GM18520 (cell line): ENCODE measurements at regions not wholly inside any gene's neighbourhood (a gene's known extent, or its start where the extent isn't known, plus 50 kb on each side); places are given as distances from the start of the nearest gene placed in this dataset.
A peak's percentile ranks its signal among the peaks of the same experiment; 100 is the strongest.

Experiments used
- ATAC-seq: cut with Tn5 transposase; IDR thresholded peaks from one replicate; pipeline ENCODE4 v1.9.1; 2021; ENCODE audit not compliant: unreplicated experiment

DNA sequence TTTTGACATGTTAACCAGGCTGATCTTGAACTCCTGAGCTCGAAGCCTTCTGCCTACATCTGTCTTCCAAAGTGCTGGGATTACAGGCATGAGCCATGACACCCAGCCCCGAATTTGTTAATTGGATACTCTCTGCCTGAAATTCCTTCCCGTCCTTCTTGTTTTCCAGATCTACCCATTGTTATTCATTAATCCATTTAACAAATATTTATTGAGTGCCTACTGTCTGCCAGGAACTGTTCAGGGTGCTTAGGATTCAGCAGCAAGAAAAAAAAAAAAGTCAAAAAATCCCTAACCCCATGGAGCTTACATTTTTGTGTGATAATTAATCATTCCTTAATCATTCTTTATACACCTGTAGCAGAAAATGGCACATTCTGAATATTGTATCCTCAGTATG lies 206.8 kb upstream of the FOXD3 start:
- ATAC-seq = no peak

DNA sequence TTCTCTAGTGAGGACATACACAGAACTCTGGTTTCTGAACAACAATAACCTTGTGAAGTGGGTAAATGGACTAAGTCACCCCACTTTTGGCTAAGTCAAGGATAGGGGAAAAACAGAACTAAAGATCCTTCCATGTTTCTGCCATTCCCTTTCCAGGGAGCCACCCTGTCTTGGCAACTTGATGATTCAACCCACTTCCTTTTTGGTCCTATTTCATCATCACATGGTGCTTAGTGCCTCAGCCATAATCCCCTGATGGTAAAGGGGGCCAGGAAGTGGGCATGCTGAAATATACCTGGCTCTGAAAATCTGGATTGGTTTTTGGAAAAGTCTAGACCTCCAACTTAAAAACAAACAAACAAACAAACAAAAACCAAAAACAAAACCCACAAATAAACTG lies 206.4 kb upstream of the FOXD3 start:
- ATAC-seq = no peak

DNA sequence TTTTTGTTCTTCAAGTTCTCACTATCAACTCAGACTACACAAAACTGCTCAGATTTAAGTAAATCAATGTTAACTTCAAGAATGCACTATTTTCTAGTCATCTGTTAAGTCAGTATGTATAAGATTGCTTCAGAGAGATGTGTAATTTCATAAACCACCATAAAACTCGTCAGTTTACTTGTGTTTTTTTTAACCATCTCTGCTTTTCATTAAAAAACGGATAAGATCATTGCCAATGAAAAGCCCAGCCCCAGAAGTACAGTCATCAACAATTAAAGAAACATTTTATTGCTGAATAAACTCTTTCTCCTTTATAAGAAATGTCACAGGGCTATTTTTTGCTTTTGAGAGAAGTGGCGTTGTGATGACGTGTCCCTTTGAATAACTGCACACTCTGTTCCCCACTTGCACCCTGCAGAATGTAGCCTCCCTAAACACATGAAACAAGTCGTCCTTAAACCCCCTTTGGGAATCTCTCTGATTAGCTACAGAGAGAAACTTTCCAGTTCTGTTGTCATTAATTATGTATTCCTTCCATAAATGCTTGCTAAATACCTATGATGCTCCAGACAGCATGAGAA lies 202.7 kb upstream of the FOXD3 start:
- no peak for ATAC-seq

DNA sequence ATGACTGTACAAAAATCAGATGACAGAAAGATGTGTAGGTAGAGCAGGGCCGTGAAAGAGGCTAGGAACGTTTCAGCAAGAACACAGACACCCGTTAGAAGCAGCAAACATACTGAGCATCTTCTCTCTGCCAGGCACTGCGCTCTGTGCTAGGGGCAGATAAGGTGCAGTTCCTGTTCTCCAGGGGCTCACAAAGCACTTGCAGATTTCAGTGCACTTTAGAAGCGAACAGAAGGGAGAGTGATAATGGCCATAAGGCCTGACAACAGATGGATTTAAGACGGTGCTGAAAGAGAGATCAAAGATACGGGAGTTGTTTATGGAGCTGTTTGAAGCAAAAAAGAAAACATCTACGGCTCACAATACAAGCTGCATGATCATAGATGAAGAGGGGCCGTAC lies 200.3 kb upstream of the FOXD3 start:
- no peak for ATAC-seq

DNA sequence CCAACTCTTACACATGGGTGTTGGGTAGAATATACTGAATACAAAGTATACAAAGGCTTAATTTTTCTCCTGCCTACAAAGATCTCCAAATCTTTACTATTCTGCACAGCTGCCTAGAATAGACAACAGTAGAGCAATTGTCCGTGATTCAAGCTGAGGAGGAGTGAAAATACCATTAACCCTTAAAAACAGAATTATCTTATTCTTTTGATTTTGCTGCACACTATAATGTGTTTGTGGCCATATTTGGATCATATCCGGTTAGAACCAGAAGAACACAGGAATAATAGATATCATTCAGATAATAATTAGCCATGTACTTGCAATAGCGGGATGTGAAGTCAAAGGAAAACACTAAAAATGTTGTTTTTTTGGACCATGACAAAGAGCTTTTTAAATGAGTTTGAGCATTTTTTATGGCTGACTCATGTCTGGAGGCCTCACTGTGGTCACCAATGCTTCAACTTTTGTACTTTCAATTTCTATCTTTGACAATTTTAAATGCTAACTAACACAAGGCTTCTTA lies 197.6 kb upstream of the FOXD3 start:
- ATAC-seq = peak; percentile 83

DNA sequence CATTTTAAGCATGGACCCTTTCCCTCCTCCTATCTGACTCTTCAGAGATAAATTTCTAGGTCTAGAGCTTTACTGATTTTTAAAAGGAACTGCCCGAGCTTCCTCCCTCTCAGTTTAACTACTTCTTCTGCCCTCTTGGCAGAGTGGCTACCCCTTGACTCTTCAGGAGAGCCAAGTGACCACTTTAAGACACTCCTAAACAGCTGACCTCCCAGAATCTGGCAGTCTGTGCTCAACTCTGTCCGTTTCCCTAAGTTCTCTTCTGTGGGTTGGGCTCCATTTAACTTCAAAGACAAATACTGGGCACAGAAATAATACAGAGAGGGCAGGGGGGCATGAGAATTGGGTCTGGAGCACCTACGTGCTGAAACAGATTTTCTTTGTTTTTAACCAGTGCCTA lies 196.3 kb upstream of the FOXD3 start:
- no peak for ATAC-seq

DNA sequence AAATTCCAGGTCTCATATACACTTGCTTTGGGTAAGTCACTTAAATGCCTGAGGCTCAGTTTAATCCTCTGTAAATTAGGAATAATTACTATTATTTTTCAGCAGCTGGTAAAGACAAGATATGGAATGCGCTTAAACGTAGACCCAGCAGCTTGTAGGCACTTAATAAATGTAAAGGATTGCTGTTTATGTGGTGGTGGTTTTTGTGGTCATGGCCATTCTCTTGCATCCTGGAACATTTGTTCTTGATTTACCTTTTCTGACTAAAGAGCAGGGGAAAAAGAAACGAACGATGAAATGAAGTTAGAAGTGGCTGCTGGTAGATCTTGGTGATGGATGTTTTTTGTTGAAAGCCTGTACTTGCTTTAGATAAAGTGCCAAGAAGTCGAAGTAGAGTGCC lies 195.0 kb upstream of the FOXD3 start:
- ATAC-seq = no peak

DNA sequence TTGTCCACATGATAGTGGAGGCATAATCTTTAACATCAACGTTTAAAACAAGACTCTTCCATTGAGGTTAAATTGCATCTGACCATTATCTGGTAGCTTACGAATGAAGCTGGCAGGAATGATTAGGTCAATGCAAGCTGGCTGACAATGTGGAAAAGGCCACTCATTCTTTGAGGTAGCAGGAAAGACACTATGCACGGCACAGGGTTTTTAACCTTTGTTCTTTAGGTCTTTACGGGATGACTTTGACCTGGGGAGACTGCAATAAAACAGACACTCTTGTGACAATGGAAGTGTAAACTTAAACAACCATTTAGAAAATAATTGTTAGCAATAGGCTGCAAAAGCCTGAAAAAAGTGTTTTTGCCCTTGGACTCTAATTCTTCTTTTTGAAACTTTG lies 193.8 kb upstream of the FOXD3 start:
- no peak for ATAC-seq

DNA sequence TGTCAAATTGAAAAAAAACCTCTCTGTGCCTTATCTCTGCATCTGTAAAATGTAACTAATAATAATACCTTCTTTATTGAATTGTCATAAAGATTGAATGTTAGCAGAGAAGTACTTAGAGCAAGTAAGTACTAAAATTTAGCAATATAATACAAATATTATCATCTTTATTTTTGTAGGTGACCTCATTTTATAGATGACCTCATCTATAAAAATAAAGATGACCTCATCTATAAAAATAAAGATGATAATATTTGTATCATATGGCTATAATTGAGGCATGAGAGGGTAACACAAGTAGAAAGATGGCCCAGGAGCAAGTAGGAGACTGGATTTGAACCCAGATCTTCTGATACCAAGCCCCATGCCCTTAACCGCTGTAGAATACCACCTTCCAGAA lies 193.2 kb upstream of the FOXD3 start:
- ATAC-seq = no peak

DNA sequence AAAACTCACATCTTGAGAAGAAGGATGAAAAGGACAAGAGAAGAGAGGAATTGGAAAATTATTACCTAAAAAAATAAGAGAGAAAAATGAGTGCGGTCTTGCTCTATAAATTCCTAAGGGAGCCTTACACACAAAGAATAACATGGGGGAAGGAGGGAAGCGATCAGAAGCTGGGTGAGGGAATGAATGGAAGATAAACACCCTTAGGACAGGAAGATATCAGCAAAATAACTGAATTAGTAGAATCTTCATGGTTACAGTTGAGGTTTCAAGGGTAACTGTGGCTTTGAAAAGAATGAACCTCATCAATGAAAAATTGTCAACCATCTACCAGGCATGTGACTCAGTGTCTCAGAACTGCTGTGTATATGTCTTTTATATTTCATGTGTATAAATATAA lies 192.5 kb upstream of the FOXD3 start:
- no peak for ATAC-seq

DNA sequence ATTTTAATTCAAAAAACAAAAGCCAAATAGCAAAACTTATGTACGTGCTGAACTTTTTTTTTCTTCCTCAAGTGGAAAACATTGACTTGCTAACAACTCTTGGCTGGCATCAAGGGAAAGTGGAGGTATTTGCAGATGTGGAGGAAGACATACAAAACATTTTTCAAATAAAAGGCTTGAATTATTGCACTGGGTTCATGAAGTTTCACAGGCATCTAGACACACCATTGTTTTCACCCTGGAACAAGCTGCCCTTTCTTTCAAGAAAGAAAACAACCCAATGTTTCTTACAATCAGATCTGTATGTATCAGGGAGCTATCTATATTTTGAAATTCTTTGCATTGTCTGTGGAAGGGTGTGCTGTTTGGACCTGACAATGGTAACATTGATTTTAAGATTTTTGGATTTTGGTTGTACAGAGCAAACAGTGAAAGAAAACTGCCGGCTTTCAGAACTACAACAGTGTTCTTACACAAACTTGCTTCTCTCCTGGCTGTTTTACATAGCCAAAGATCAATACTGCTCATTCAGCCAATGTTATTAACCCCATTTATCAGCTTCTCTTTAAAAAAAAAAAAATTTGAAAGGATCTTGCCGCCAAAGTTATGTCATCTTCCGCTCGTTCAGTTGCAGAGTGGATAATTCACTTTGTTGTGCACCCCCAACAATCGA lies 187.7 kb upstream of the FOXD3 start:
- no peak for ATAC-seq

DNA sequence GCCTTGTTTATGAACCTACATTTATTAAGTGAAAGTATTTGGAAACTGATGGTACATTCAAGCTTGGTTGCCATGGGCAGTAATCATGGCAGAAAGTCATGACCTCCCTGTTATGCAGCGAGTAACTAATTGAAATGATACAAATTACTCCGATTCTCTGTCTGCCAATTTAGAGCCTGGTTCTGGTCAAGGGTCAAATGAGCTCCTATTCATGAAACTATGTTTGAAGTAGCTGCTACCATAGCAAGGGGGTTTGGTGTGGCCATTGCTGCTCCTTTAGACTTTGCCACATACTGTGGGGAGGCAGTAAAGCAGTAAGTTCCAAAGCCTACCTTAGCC lies 187.2 kb upstream of the FOXD3 start:
- ATAC-seq = no peak

DNA sequence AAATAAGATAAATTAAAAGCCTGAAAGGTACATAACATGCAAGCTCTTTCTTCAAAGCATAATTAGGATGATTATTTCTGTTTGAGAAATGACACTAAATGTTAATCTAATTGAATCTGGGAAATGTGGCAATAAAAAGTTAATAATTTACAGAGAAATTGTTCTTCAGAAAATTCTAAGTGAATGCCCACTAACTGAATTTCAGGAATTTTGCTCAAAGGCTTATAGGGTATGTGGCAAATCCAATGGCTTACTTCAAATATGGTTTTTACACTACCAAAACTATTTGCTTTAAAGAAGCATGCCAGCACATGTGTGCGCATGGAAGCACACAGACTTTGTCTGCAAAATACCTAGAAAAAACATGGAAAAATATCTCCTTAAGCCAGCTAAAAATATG lies 186.6 kb upstream of the FOXD3 start:
- ATAC-seq = no peak

DNA sequence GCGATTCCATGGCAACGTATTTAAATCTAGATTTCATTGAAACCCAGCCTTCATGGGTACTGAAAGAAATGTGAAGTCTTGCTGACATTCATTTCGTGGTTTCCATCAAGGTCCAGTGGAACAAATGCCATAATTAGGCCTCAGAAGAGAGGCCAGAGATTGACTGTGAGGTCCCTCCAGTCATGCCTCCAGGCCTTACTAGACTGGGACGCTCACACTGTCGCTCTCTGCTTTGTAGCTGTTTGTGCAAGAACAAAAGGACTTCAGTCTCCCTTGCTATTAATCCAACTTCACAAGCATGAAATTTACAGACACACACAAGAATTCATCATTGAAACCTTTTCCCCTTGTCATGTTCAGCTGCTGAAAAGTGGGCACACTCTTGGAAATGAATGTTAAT lies 180.4 kb upstream of the FOXD3 start:
- ATAC-seq = no peak

DNA sequence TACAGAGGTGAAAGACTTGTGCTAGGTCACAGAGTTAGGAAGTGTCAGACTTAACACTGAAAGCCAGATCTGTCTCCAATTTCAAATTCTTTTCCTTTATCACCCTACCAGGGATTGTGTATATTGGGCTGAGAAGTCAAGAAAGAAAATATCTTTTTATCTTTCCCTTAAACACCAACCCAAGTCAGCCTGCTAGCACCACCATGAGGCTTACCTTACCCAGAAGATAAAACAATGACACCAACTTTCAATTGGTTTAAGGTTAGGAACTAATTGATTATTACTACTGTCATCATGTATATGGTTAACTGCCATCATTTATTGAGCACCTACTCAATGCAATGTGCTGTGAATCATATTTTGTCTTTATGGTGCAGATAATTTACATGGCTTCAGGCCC lies 178.9 kb upstream of the FOXD3 start:
- ATAC-seq = no peak

DNA sequence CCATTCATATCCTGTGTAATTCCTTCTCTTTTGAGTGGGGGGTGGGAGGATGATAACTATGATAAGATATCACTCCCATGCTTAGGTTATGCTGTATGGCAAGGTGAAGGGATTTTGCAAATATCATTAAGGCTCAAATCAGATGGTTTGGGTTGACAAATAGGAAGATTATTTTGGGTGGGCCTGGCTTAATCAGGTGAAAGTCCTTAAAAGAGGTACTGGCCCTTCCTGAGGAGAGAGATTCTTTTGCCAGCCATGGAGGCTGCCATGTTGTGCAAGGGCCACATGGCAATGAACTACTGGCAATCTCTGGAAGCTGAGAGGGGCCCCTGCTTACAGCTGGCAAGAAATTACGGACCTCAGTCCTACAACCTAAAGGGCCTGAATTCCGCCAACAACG lies 174.6 kb upstream of the FOXD3 start:
- ATAC-seq = no peak

DNA sequence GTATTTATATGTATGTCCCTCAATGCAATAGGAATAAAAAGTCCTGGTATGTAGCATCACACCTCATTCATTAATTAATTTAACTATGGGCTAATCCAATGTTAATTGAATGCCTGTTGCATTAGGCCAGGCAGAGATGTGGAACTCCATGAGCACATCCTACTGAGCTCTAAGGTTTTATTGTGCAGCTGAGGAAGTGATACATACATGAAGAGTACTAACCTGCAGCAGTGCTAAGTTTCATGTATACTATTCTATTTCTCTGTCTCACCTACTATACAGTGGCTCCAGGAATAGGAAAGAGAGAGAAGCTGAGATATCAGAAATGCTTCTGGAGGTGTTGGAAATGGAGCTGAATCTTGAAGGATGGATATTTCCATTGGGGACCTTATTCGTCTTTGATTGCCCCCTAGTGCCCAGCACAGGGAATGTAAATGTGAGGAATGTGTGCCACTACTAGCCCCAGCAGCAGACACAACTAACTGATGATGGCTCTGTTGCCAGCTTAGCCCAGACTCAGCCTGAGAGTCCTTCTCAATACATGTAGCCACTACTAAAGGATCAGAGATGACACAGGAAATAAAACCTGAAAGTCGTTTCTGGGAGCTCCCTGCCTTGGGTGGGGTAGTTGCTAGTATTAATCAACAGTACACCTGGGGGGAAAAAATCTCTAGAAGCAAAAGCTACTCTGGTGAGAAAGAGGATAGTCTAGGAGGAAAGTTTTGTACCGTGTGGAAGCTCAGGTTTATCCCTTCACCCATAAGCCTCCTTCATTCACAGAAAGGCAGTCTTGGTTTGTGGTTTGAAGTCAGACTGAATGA lies 173.3 kb upstream of the FOXD3 start:
- no peak for ATAC-seq

DNA sequence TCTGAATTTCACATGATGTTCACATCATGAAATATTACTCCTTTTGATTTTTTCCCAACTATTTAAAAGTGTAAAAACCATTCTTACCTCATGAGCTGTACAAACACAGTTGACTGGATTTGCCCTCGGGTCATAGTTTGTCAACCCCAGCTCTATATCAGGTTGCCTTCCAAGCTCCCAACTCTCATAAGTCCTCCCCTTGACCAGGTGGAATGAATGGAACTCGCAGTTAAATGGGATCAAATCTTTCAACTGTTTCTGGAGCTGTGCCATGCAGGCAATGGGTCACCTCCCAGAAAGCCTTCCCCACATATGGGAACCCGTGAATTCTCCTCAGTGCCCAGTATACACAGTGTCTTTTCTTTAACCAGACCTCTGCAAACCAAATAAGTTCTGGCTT lies 169.8 kb upstream of the FOXD3 start:
- ATAC-seq = no peak

DNA sequence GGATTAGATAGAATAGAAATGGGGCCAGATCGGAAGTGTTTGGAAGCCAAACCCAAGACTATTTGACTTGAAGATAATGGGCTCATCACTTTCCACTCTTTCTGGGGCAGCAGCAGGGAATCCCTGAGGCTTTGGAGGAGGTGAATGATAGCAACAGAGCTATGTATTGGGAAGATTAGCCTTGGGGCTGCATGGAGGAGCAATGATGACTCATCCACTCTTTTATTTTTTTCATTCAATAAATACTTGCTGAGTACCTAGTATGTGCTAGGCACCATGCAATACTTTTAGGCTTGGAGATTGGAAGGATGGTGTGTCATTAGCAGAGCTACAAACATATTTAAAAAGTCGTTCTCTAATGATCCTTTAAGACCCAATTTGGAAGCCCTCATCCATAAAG lies 166.9 kb upstream of the FOXD3 start:
- no peak for ATAC-seq

DNA sequence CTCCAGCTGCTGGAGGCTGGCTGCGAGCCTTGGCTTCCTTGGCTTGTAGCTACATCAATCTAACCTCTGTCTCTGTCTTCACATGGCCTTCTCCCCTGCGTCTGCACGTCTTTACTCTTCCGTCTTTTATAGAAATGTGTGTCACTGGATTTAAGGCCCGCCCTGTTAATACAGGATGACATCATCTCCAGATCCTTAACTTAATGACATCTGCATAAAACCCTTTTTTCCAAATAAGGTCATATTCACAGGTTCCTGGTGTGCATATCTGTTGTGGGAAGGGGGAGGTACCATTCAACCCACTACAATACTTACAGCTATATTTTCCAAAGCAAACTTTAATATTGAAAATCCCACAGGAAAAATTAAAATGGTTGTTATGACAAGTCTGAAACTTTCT lies 165.3 kb upstream of the FOXD3 start:
- no peak for ATAC-seq

DNA sequence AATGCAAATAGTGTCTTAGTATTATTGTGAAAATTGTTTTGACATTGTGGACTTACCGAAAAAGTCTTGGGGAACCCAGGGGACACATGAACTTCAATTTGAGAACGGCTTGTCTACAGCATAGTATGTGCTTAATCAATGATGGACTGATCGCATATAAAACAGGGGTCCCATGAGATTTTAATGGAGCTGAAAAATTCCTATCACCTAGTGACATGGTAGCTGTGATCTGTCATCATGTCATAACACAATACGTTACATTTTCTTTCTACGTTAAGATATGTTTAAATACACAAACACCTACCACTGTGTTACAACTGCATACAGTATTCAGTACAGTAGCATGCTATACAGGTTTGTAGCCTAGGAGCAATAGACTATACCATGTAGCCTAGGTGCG lies 153.3 kb upstream of the FOXD3 start:
- ATAC-seq = no peak

DNA sequence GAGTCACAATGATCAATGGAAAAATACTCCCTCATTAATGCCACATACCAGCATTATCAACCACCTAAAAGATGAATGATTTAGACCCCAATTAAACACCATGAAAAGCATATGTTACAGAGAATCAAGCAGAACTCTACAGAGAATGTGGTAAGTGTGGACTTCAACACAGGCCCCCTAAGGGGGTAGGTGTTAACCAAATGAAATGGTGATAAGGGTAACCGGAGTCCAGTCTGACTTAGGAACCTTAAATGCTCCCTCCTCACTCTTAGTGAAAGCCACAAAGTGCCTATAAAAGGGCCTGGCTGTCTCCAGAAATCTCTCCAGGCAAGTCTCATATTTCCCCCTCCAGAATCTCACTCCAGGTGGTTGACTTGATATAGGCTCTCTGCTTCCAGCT lies 149.2 kb upstream of the FOXD3 start:
- no peak for ATAC-seq
